Esophagus squamous epithelium (tissue), 5 donors: ENCODE measurements at regions not wholly inside any gene's neighbourhood (a gene's known extent, or its start where the extent isn't known, plus 50 kb on each side); places are given as distances from the start of the nearest gene placed in this dataset.

ENCODE experiments used
- DNase-seq: peaks from one replicate; lab custom pipeline; 2025; lab: John Stamatoyannopoulos, UW
- H3K27ac ChIP-seq, 4 donors: fragments of 200-600 bp; sonication (generic); one replicate each; pipeline ENCODE4 v1.5.1; 2016 to 2019; ENCODE audit warnings: mild to moderate bottlenecking in 1 of 4
- H3K27me3 ChIP-seq, 4 donors: fragments of 200-600 bp; sonication (generic); 1 replicate in 3 of 4; 2 replicates in 1 of 4; pipeline versions ENCODE4 v1.5.1 to v1.6.0; 2017 to 2021; ENCODE audit warnings: antibody characterized with exemption in 1 of 4
- H3K36me3 ChIP-seq, 3 donors: fragments of 200-600 bp; sonication (generic); one replicate each; pipeline ENCODE4 v1.5.1; 2016 to 2019
- H3K4me1 ChIP-seq, 3 donors: fragments of 200-600 bp; sonication (generic); one replicate each; pipeline ENCODE4 v1.5.1; 2017 to 2019
- H3K4me3 ChIP-seq, 4 donors: fragments of 200-600 bp; sonication (generic); 1 replicate in 3 of 4; 2 replicates in 1 of 4; pipeline ENCODE4 v1.5.1; 2016 to 2019; ENCODE audit warnings: mild to moderate bottlenecking in 2 of 4, moderate library complexity in 1 of 4
- H3K9me3 ChIP-seq, 3 donors: fragments of 200-600 bp; sonication (generic); one replicate each; pipeline ENCODE4 v1.5.1; 2016 to 2019
- POLR2A ChIP-seq, 4 donors: fragments of 450-650 bp; IDR thresholded peaks; one replicate each; pipeline ENCODE4 v1.6.1; 2017; ENCODE audit warnings: antibody characterized with exemption in 4 of 4, mild to moderate bottlenecking in 4 of 4, moderate library complexity in 3 of 4
- WGBS, 2 donors: methylation state at CpG; one replicate each; pipeline ENCODE4 v1.1.5; 2018; 5-methylcytosine and 5-hydroxymethylcytosine counted together
- intact Hi-C: fragments of 100-400 bp; cut with DNase I; formaldehyde crosslinking; loops from one replicate; pipeline ENCODE4 v1.15.0; 2022
- TF ChIP-seq, protein P1 (sequence below), 6 experiments: fragments of 450-650 bp in 4 of 6; fragments of 200-600 bp in 2 of 6; sonication (generic) in 2 of 6; IDR thresholded peaks; one replicate each; pipeline ENCODE4 v1.5.1; 2016 to 2019; ENCODE audit warnings: antibody characterized with exemption in 6 of 6, mild to moderate bottlenecking in 4 of 6, moderate library complexity in 4 of 6
- donor health status: DM: yes; HTN: yes; CAD: no.

- H3K27me3 ChIP-seq = no peaks in the 10 kb centered on the region
- no peak overlapping the region for H3K4me3 ChIP-seq
- 0 to 11% methylated on average over 1 of the region's 1 CpG for WGBS, 2 donors
- TF ChIP-seq, protein P1, sequence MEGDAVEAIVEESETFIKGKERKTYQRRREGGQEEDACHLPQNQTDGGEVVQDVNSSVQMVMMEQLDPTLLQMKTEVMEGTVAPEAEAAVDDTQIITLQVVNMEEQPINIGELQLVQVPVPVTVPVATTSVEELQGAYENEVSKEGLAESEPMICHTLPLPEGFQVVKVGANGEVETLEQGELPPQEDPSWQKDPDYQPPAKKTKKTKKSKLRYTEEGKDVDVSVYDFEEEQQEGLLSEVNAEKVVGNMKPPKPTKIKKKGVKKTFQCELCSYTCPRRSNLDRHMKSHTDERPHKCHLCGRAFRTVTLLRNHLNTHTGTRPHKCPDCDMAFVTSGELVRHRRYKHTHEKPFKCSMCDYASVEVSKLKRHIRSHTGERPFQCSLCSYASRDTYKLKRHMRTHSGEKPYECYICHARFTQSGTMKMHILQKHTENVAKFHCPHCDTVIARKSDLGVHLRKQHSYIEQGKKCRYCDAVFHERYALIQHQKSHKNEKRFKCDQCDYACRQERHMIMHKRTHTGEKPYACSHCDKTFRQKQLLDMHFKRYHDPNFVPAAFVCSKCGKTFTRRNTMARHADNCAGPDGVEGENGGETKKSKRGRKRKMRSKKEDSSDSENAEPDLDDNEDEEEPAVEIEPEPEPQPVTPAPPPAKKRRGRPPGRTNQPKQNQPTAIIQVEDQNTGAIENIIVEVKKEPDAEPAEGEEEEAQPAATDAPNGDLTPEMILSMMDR (IDR thresholded peaks at IDR 0.05) = no peak
- no peak for TF ChIP-seq POLR2A (IDR thresholded peaks at IDR 0.05)
- intact Hi-C loops = no loop called here
- no peaks in the 10 kb centered on the region for H3K36me3 ChIP-seq
- no peak overlapping the region for H3K27ac ChIP-seq
- H3K4me1 ChIP-seq = no peaks in the 10 kb centered on the region
- no peak for DNase-seq
- H3K9me3 ChIP-seq = no peaks in the 10 kb centered on the region
These were observed 119.0 kb upstream of the SYT4 start for GRCh38 chr18:43396266-43396665.

GRCh38 chr18:43398601-43399000, 121.3 kb upstream of the SYT4 start:
- no peak overlapping the region for H3K27ac ChIP-seq
- no peaks in the 10 kb centered on the region for H3K4me1 ChIP-seq
- intact Hi-C loops = no loop called here
- DNase-seq = no peak
- no peaks in the 10 kb centered on the region for H3K27me3 ChIP-seq
- no peak overlapping the region for H3K4me3 ChIP-seq
- no peaks in the 10 kb centered on the region for H3K36me3 ChIP-seq
- H3K9me3 ChIP-seq = no peaks in the 10 kb centered on the region
- WGBS, 2 donors = 88 to 89% methylated on average over 1 of the region's 1 CpG
- TF ChIP-seq POLR2A (IDR thresholded peaks at IDR 0.05) = no peak
- TF ChIP-seq, protein P1 (IDR thresholded peaks at IDR 0.05) = no peak

- DNase-seq = no peak
- H3K4me1 ChIP-seq = no peaks in the 10 kb centered on the region
- 43 to 52% methylated on average over 1 of the region's 1 CpG for WGBS, 2 donors
- no peaks in the 10 kb centered on the region for H3K36me3 ChIP-seq
- intact Hi-C loops = no loop called here
- no peak overlapping the region for H3K4me3 ChIP-seq
- TF ChIP-seq POLR2A (IDR thresholded peaks at IDR 0.05) = no peak
- TF ChIP-seq, protein P1 (IDR thresholded peaks at IDR 0.05) = no peak
- H3K27ac ChIP-seq = no peak overlapping the region
- no peaks in the 10 kb centered on the region for H3K27me3 ChIP-seq
- H3K9me3 ChIP-seq = no peaks in the 10 kb centered on the region
These were observed 127.8 kb upstream of the SYT4 start for GRCh38 chr18:43405097-43405496.

DNA sequence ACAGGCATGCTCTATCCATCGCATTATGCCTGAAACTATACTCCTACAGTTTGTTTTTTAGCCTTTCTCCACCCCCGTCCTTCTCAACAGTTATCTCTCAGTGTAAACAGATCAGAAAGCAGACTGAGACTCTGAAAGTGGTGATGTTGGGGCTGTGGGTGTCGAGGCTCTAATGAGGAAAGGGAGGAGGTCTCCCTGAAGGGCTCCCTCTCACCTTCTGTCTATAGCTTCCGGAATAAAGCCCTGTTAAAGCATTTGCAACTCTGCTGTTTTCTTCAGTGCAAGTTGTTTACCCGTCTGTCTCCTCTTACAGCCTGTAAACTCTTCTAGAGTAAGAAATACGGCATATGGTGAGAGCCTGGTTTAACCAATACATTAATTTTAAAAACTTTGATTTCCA, 136.7 kb upstream of the SYT4 start:
- Histone ChIP-seq H3K27me3 (no peaks in the 10 kb centered on the region), H3K36me3 (no peaks in the 10 kb centered on the region), H3K27ac (no peak overlapping the region), H3K4me3 (no peak overlapping the region), H3K9me3 (no peaks in the 10 kb centered on the region), H3K4me1 (no peaks in the 10 kb centered on the region)
- DNase-seq = no peak
- WGBS, 2 donors = 25 to 27% methylated on average over 6 of the region's 6 CpGs
- intact Hi-C loops = no loop called here
- TF ChIP-seq, protein P1 (IDR thresholded peaks at IDR 0.05) = no peak
- TF ChIP-seq POLR2A (IDR thresholded peaks at IDR 0.05) = no peak

- no peaks in the 10 kb centered on the region for H3K9me3 ChIP-seq
- intact Hi-C loops = no loop called here
- DNase-seq = no peak
- TF ChIP-seq, protein P1 (IDR thresholded peaks at IDR 0.05) = no peak
- H3K4me1 ChIP-seq = no peaks in the 10 kb centered on the region
- H3K4me3 ChIP-seq = no peak overlapping the region
- no peaks in the 10 kb centered on the region for H3K36me3 ChIP-seq
- H3K27ac ChIP-seq = no peak overlapping the region
- no peaks in the 10 kb centered on the region for H3K27me3 ChIP-seq
These were observed 142.8 kb upstream of the SYT4 start for GRCh38 chr18:43420091-43420490.
